ENCODE measurements at regions not wholly inside any gene's neighbourhood (a gene's known extent, or its start where the extent isn't known, plus 50 kb on each side); places are given as distances from the start of the nearest gene placed in this dataset.

- no peaks in the 10 kb centered on the region for H3K4me1 Mint-ChIP-seq (ENCODE audit: low read depth)
Measured at GRCh38 chr21:32174819-32175218, 104.0 kb downstream of the MIS18A start.

DNA sequence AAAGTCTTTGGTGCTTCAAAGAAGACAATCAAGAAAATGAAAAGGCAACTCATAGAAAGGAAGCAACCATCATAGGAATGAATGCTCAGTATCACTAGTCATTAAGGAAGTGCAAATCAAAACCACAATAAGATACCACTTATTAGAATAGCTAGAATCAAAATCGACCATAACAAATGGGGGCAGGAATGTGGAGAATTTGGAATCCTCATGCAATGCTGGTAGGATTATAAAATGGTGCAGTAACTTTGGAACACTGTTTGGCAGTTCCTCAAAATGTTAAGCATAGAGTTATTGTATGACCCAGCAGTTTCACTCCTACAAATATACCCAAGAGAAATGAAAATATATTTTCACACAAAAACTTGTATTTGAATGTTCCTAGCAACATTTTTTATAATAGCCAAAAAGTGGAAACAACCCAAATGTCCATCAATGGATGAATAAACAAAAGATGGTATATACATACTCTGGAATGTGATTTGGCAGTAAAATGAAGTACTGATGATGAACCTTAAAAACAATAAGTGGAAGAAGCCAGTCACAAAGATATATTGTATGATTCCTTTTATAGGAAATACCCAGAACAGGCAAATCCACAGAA lies 105.6 kb downstream of the MIS18A start:
- Mint-ChIP-seq H3K9me3 (ENCODE audit: low read depth) (no peaks in the 10 kb centered on the region), H3K27me3 (no peaks in the 10 kb centered on the region), H3K4me1 (ENCODE audit: low read depth) (peaks cover 2% of the 10 kb centered on the region), H3K4me3 (ENCODE audit: low read depth) (no peak overlapping the region), H3K27ac (no peak overlapping the region), H3K36me3 (ENCODE audit: insufficient read depth) (no peaks in the 10 kb centered on the region)
- no peak for DNase-seq (ENCODE audit: low spot score, unreplicated experiment)
- TF ChIP-seq, protein P1, sequence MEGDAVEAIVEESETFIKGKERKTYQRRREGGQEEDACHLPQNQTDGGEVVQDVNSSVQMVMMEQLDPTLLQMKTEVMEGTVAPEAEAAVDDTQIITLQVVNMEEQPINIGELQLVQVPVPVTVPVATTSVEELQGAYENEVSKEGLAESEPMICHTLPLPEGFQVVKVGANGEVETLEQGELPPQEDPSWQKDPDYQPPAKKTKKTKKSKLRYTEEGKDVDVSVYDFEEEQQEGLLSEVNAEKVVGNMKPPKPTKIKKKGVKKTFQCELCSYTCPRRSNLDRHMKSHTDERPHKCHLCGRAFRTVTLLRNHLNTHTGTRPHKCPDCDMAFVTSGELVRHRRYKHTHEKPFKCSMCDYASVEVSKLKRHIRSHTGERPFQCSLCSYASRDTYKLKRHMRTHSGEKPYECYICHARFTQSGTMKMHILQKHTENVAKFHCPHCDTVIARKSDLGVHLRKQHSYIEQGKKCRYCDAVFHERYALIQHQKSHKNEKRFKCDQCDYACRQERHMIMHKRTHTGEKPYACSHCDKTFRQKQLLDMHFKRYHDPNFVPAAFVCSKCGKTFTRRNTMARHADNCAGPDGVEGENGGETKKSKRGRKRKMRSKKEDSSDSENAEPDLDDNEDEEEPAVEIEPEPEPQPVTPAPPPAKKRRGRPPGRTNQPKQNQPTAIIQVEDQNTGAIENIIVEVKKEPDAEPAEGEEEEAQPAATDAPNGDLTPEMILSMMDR (IDR thresholded peaks at IDR 0.05; ENCODE audit: unreplicated experiment), result no peak

More at GRCh38 chr21:32174819-32175218, 104.0 kb downstream of the MIS18A start:
- Mint-ChIP-seq H3K36me3 (ENCODE audit: insufficient read depth) (no peaks in the 10 kb centered on the region), H3K27me3 (no peaks in the 10 kb centered on the region), H3K27ac (no peak overlapping the region), H3K9me3 (ENCODE audit: low read depth) (no peaks in the 10 kb centered on the region), H3K4me3 (ENCODE audit: low read depth) (no peak overlapping the region)
- no peak for DNase-seq (ENCODE audit: low spot score, unreplicated experiment)
- TF ChIP-seq, protein P1 (IDR thresholded peaks at IDR 0.05; ENCODE audit: unreplicated experiment), result no peak

DNA sequence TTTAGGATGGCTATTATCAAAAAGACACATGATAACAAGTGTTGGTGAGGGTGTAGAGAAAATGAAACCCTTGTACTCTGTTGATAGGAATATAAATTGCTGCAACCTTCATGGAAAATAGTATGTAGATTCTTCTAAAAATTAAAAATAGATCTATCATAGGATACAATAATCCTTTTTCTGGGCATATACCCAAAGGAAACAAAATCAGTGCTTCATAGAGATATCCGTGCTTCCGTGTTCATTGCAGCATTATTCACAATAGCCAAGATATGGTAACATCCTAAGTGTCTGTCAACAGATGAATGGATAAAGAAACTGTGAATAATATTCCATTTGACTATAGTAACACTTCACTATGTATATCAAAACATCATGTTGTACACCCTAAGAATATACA lies 106.7 kb downstream of the MIS18A start:
- peaks cover 2% of the 10 kb centered on the region for H3K4me1 Mint-ChIP-seq (ENCODE audit: low read depth)
- no peak for DNase-seq (ENCODE audit: low spot score, unreplicated experiment)
- H3K4me3 Mint-ChIP-seq (ENCODE audit: low read depth), result no peak overlapping the region
- H3K27ac Mint-ChIP-seq, result no peak overlapping the region
- H3K27me3 Mint-ChIP-seq, result no peaks in the 10 kb centered on the region
- TF ChIP-seq, protein P1 (IDR thresholded peaks at IDR 0.05; ENCODE audit: unreplicated experiment), result no peak
- H3K9me3 Mint-ChIP-seq (ENCODE audit: low read depth), result no peaks in the 10 kb centered on the region
- H3K36me3 Mint-ChIP-seq (ENCODE audit: insufficient read depth), result no peaks in the 10 kb centered on the region

DNA sequence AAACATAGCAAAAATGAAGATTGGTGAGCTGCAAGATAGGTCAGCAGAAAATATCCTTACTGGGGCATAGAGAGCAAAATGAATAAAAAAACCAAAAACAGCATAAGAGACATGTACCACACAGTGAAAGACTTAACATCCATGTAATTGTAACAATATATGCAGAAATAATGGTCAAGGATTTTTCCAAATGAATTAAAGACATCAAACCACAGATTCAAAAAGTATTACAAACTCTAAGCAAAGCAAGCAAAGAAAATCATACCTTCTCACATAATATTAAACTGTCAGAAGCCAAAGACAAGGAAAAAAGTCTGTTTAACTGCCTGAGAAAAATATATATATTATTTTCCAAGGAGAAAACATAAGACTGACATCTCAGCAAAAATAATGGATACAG lies 111.3 kb downstream of the MIS18A start:
- no peak for DNase-seq (ENCODE audit: low spot score, unreplicated experiment)
- Mint-ChIP-seq H3K4me3 (ENCODE audit: low read depth) (no peak overlapping the region), H3K9me3 (ENCODE audit: low read depth) (peaks cover 2% of the 10 kb centered on the region), H3K27me3 (no peaks in the 10 kb centered on the region), H3K4me1 (ENCODE audit: low read depth) (peaks cover 2% of the 10 kb centered on the region), H3K27ac (no peak overlapping the region), H3K36me3 (ENCODE audit: insufficient read depth) (no peaks in the 10 kb centered on the region)
- TF ChIP-seq, protein P1 (IDR thresholded peaks at IDR 0.05; ENCODE audit: unreplicated experiment), result no peak

DNA sequence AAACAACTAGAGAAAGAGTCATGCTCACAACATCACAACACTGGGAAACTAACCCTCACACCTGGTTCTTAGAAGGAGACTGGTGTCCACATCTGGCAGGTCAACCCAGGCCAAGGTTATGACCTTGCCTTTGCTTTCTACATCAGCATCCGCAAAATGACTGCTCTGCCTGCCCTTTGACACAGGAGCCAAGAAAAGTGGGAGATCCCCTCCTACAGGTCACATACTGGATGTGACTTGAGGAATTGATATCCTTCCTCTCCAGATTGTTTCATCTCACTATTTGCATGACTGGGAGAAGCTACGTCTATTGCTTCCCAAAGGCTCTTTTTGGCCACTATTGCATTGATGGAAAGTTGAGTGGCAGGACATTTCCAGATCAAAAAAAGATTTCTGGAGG lies 115.5 kb downstream of the MIS18A start:
- H3K27me3 Mint-ChIP-seq, result no peaks in the 10 kb centered on the region
- H3K36me3 Mint-ChIP-seq (ENCODE audit: insufficient read depth), result no peaks in the 10 kb centered on the region
- no peaks in the 10 kb centered on the region for H3K4me1 Mint-ChIP-seq (ENCODE audit: low read depth)
- peaks cover 2% of the 10 kb centered on the region for H3K9me3 Mint-ChIP-seq (ENCODE audit: low read depth)
- TF ChIP-seq, protein P1 (IDR thresholded peaks at IDR 0.05; ENCODE audit: unreplicated experiment), result no peak
- DNase-seq (ENCODE audit: low spot score, unreplicated experiment), result no peak
- H3K27ac Mint-ChIP-seq, result no peak overlapping the region
- no peak overlapping the region for H3K4me3 Mint-ChIP-seq (ENCODE audit: low read depth)
